HepG2 (cell line): ENCODE measurements at regions not wholly inside any gene's neighbourhood (a gene's known extent, or its start where the extent isn't known, plus 50 kb on each side); places are given as distances from the start of the nearest gene placed in this dataset.

Source experiments
- ATAC-seq: fragments of 200-7000 bp; cut with Tn5 transposase; 3 replicates; pipeline ENCODE4 v1.9.1; 2020; ENCODE audit warnings: mild to moderate bottlenecking, moderate library complexity
- BruUV-seq: library from RNA; stranded (reverse); fragments of 400-500 nt; replicated peaks from 2 replicates; lab custom pipeline; 2021; lab: Mats Ljungman, UMichigan
- CTCF ChIA-PET: fragments of 300-600 bp; formaldehyde crosslinking; extraction: SDS; loops from one replicate; lab custom pipeline; 2021; ENCODE audit warnings: low total read pairs, inconsistent platforms, low intra/inter-chr PET ratio; lab: Yijun Ruan, JAX
- POLR2A ChIA-PET: fragments of 350-600 bp; sonication (Branson Sonifier 250); formaldehyde crosslinking; loops from one replicate; lab custom pipeline; 2020; ENCODE audit warnings: antibody characterized with exemption, inconsistent platforms; lab: Yijun Ruan, JAX
- DNase-seq: peaks from one replicate; pipeline ENCODE4 v3.0.0-alpha.2; 2015; ENCODE audit warnings: low spot score
- FAIRE-seq: peaks from 3 replicates; lab custom pipeline; 2011; peaks lifted over from hg19 to GRCh38; lab: Jason Lieb, UNC
- H2AFZ ChIP-seq: one replicate; pipeline ENCODE4 v1.6.1; 2011; ENCODE audit warnings: low read length, inconsistent platforms
- H3K27ac ChIP-seq: fragments of 300-600 bp; 3 replicates; pipeline ENCODE4 v1.8.0; 2011; ENCODE audit warnings: mixed run types, mild to moderate bottlenecking, mixed read lengths, low read length, inconsistent platforms; ENCODE audit not compliant: insufficient read depth; ENCODE audit errors: extremely low read length
- H3K27me3 ChIP-seq, 2 experiments: fragments of 200-600 bp in 1 of 2; 2 replicates in 1 of 2; 3 replicates in 1 of 2; pipeline versions ENCODE4 v1.6.0 to v1.8.0; 2011; ENCODE audit warnings: low read length in 2 of 2, mild to moderate bottlenecking in 2 of 2, moderate library complexity in 2 of 2, inconsistent platforms in 1 of 2; ENCODE audit not compliant: insufficient read depth in 2 of 2, control insufficient read depth in 1 of 2
- H3K36me3 ChIP-seq, 2 experiments: fragments of 200-600 bp in 1 of 2; replicated peaks in 1 of 2; 2 replicates in 1 of 2; 3 replicates in 1 of 2; pipeline versions ENCODE4 v1.5.1 to v1.8.0; 2011; ENCODE audit warnings: low read length in 2 of 2, inconsistent platforms in 1 of 2; ENCODE audit not compliant: insufficient read depth in 2 of 2, control insufficient read depth in 1 of 2
- H3K4me1 ChIP-seq: 2 replicates; pipeline ENCODE4 v1.5.1; 2012; ENCODE audit warnings: low read length, inconsistent platforms; ENCODE audit not compliant: insufficient read depth
- H3K4me2 ChIP-seq: 2 replicates; pipeline ENCODE4 v1.6.0; 2011; ENCODE audit warnings: low read depth, low read length, inconsistent platforms
- H3K4me3 ChIP-seq, 3 experiments: fragments of 200-600 bp in 1 of 3; sonication (generic), shearing (Covaris generic) in 1 of 3; replicated peaks in 1 of 3; 2 replicates each; pipeline ENCODE4 v1.5.1; 2011 to 2016; ENCODE audit warnings: low read length in 3 of 3, inconsistent platforms in 2 of 3, low read depth in 2 of 3, mild to moderate bottlenecking in 2 of 3, control low read depth in 1 of 3, mixed read lengths in 1 of 3; ENCODE audit not compliant: insufficient read depth in 1 of 3
- H3K79me2 ChIP-seq: one replicate; pipeline ENCODE4 v1.6.1; 2011; ENCODE audit warnings: low read length, inconsistent platforms; ENCODE audit not compliant: insufficient read depth
- H3K9ac ChIP-seq: 2 replicates; pipeline ENCODE4 v1.6.0; 2011; ENCODE audit warnings: mild to moderate bottlenecking, low read depth, low read length, inconsistent platforms; ENCODE audit not compliant: insufficient read depth
- H3K9me3 ChIP-seq: 2 replicates; pipeline ENCODE4 v1.5.1; 2012; ENCODE audit warnings: mild to moderate bottlenecking, low read length
- H4K20me1 ChIP-seq: 2 replicates; pipeline ENCODE4 v1.6.0; 2011; ENCODE audit warnings: inconsistent platforms, mild to moderate bottlenecking, low read length, moderate library complexity; ENCODE audit not compliant: insufficient read depth
- CBX2 ChIP-seq, 2 experiments: fragments of 200-600 bp in 1 of 2; sonication (generic); formaldehyde crosslinking in 1 of 2; IDR thresholded peaks; 2 replicates each; pipeline versions ENCODE4 v1.7.0 to v1.8.1; 2018 to 2022; ENCODE audit warnings: low read depth in 2 of 2, low read length in 1 of 2, mild to moderate bottlenecking in 1 of 2, missing genetic modification reagents in 1 of 2
- KIAA2018 ChIP-seq: sonication (generic); formaldehyde crosslinking; IDR thresholded peaks from 2 replicates; pipeline ENCODE4 v1.5.0; 2020; ENCODE audit warnings: mild to moderate bottlenecking, missing genetic modification reagents, borderline replicate concordance
- KLF15 ChIP-seq: sonication (generic); formaldehyde crosslinking; IDR thresholded peaks from 2 replicates; pipeline ENCODE4 v1.8.1; 2023; ENCODE audit warnings: borderline replicate concordance, mild to moderate bottlenecking, inconsistent platforms, missing genetic modification reagents, mixed read lengths
- MAFF ChIP-seq: IDR thresholded peaks from 2 replicates; pipeline ENCODE4 v1.6.1; 2011; ENCODE audit warnings: low read depth, low read length, improper control_type of control experiment
- MAFK ChIP-seq, 2 experiments: IDR thresholded peaks in 1 of 2; conservative IDR thresholded peaks in 1 of 2; 2 replicates each; pipeline ENCODE4 v1.6.1; 2011; ENCODE audit warnings: improper control_type of control experiment in 2 of 2, low read length in 2 of 2
- SOX6 ChIP-seq, 2 experiments: fragments of 450-650 bp in 1 of 2; sonication (generic) in 1 of 2; formaldehyde crosslinking in 1 of 2; IDR thresholded peaks; 2 replicates each; pipeline versions ENCODE4 v1.4.0 to v1.6.1; 2017 to 2020; ENCODE audit warnings: antibody characterized with exemption in 1 of 2, mild to moderate bottlenecking in 1 of 2, missing genetic modification reagents in 1 of 2
- ZNF510 ChIP-seq: sonication (generic); formaldehyde crosslinking; IDR thresholded peaks from 2 replicates; pipeline ENCODE4 v1.4.0; 2020; ENCODE audit warnings: low read depth, mild to moderate bottlenecking, missing genetic modification reagents
- ZNF816 ChIP-seq: sonication (generic); formaldehyde crosslinking; IDR thresholded peaks from 2 replicates; pipeline ENCODE4 v1.8.0; 2022; ENCODE audit warnings: missing genetic modification reagents, mild to moderate bottlenecking, borderline replicate concordance
- ZNF83 ChIP-seq: sonication (generic); formaldehyde crosslinking; IDR thresholded peaks from 2 replicates; pipeline ENCODE4 v1.4.0; 2020; ENCODE audit warnings: missing genetic modification reagents, mild to moderate bottlenecking, borderline replicate concordance
- WGBS: methylation state at CpG from one replicate; pipeline ENCODE4 v1.1.6; 2017; ENCODE audit warnings: low lambda C conversion rate; 5-methylcytosine and 5-hydroxymethylcytosine counted together
- in situ Hi-C: cut with HindIII; loops from 2 replicates; pipeline ENCODE4 v1.10.0; 2017; ENCODE audit warnings: low pct_unique_long_range_greater_than_20kb; ENCODE audit not compliant: extremely low pct_ligation_motif_present
- intact Hi-C: fragments of 100-400 bp; cut with micrococcal nuclease; formaldehyde crosslinking; loops from one replicate; pipeline ENCODE4 v1.10.0; 2022; ENCODE audit not compliant: unreplicated experiment

GRCh38 chr2:242043538-242044312 lies 174.2 kb downstream of the RTP5 start:
- intact Hi-C loops (no loop called here), in situ Hi-C loops (no loop called here)
- Histone ChIP-seq H3K27ac (no peak overlapping the region), H3K9ac (no peak overlapping the region), H3K4me2 (no peak overlapping the region), H3K79me2 (no peaks in the 10 kb centered on the region), H3K36me3 (no peaks in the 10 kb centered on the region), H3K27me3 (peaks cover 2 to 39% of the 10 kb centered on the region in 2 experiments; a peak in 4 of 5 replicates), H3K9me3 (no peaks in the 10 kb centered on the region), H3K4me1 (peaks cover 34% of the 10 kb centered on the region), H4K20me1 (no peaks in the 10 kb centered on the region), H2AFZ (no peak overlapping the region), H3K4me3 (no peak overlapping the region)
- ChIA-PET POLR2A (no interaction called here), CTCF (no interaction called here)
- WGBS, result 37% methylated on average over 13 of the region's 13 CpGs
- no peak for ATAC-seq
- BruUV-seq, result no TSS peak
- TF ChIP-seq MAFF (peak; percentile 88), MAFK (conservative IDR thresholded peaks at IDR 0.05 in 1 of 2, IDR thresholded peaks at IDR 0.05 in 1 of 2; ENCODE audit: low read length in 2 of 2) (peak; percentile 89 to 90), ZNF83 (CRISPR knock-in tag) (no peak)
- no peak for FAIRE-seq
- DNase-seq, result no peak

GRCh38 chr2:242044313-242044590 lies 174.7 kb downstream of the RTP5 start:
- H3K79me2 ChIP-seq, result no peaks in the 10 kb centered on the region
- H3K27ac ChIP-seq, result no peak overlapping the region
- H3K4me2 ChIP-seq, result no peak overlapping the region
- in situ Hi-C loops, result no loop called here
- H3K36me3 ChIP-seq, result no peaks in the 10 kb centered on the region
- H2AFZ ChIP-seq, result no peak overlapping the region
- peaks cover 2 to 39% of the 10 kb centered on the region in 2 experiments; a peak in 4 of 5 replicates for H3K27me3 ChIP-seq
- TF ChIP-seq CBX2 (IDR thresholded peaks at IDR 0.05; ENCODE audit: low read depth, low read length) (no peak), CBX2 (CRISPR knock-in tag; IDR thresholded peaks at IDR 0.05; ENCODE audit: low read depth) (no peak), KIAA2018 (CRISPR knock-in tag) (no peak), ZNF510 (CRISPR knock-in tag) (no peak), KLF15 (CRISPR knock-in tag) (no peak), SOX6 (IDR thresholded peaks at IDR 0.05) (no peak), SOX6 (CRISPR knock-in tag; IDR thresholded peaks at IDR 0.05) (no peak), ZNF816 (CRISPR knock-in tag) (no peak)
- peaks cover 29% of the 10 kb centered on the region for H3K4me1 ChIP-seq
- H3K4me3 ChIP-seq, result no peak overlapping the region
- H3K9ac ChIP-seq, result no peak overlapping the region
- ATAC-seq, result no peak; the same call in 2 of the 3 replicates
- WGBS, result 60% methylated on average over 1 of the region's 4 CpGs
- POLR2A ChIA-PET, result no interaction called here
- no peaks in the 10 kb centered on the region for H3K9me3 ChIP-seq
- intact Hi-C loops, result no loop called here
- H4K20me1 ChIP-seq, result no peaks in the 10 kb centered on the region
- DNase-seq, result no peak
- BruUV-seq, result no TSS peak
- CTCF ChIA-PET, result no interaction called here
- FAIRE-seq, result no peak
